HG03159 (cell line): ENCODE measurements at regions not wholly inside any gene's neighbourhood (a gene's known extent, or its start where the extent isn't known, plus 50 kb on each side); places are given as distances from the start of the nearest gene placed in this dataset.
A peak's percentile ranks its signal among the peaks of the same experiment; 100 is the strongest.
"Not testable (repeated sequence)": the region's sequence is repeated elsewhere in the genome, so short reads cannot be mapped to it uniquely, and the experiment has no call there.

Experiments used
- ATAC-seq: cut with Tn5 transposase; IDR thresholded peaks from one replicate; pipeline ENCODE4 v1.9.1; 2021; ENCODE audit warnings: mild to moderate bottlenecking, moderate library complexity; ENCODE audit not compliant: unreplicated experiment

DNA sequence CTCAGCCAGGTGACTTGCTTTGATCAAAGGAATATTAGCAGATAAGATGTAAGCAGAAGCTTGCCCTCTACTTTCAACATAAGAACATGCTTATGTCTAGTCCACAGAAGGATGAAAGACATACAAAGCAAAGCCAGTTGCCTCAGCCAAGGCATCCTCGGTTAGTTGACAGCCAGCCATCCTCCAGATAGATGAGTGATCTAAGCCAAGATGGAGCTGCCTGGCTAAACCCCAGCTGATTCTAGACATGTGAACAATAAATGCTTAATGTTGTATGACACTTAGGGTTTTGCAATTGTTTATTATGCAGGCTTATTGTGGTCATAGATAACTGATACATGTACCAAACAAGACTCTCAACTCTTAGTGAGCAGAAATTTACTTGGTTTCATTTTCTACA lies 157.6 kb upstream of the TMTC2 start:
- no peak for ATAC-seq

DNA sequence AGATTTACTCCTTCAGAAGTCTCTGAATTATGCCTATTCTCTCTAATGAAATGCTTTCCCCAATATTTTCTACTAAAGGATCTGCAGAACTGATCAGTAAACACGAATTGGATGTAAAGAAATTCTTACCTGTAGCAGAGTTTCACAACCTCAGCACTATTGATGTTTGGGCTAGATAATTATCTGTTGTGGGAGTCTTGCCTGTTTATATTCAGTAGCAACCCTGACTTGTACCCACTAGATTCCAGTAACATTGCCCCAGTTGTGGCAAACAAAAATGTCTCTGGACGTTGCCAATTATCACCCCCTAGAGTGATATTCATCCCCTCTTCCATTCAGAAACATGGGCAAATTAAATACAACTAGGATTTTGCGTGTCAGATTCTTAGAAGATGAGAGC lies 156.8 kb upstream of the TMTC2 start:
- ATAC-seq: no peak

DNA sequence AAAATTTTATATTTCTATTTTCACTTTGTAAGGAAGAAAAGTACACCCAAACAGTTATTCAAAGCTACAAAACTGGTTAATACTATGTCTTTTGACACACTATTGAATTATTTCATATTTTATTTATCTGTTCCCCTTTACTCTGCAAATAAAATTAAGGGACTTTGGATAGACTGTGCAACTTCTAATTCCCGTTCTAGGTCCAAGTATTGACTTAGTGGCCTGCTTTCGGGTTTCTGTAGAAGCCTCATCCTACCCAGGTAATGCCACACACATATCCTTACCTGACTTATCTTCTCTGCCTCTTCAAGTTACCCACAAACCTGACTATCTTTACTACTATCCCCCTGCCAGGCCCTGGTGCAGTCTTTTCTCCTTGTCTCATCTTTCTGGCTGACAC lies 156.3 kb upstream of the TMTC2 start:
- no peak for ATAC-seq

DNA sequence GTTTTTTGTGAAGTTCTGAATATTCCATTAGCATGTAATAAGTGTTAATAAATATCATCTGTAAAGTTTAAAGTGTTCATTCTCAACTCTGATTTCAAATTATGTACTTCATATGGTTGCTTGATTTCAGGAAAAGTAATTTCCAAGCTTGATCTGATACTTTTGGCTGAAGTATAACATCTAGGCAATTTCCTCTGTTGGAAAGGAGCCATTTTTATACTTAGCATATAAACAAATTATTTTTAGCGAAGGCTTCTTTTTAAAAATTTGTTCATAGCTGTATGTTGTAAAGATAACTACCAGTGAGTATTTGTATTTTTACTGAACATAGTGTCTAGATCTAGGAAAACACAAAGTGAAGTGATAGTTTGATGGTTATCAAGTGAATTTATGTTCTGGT lies 153.4 kb upstream of the TMTC2 start:
- no peak for ATAC-seq

DNA sequence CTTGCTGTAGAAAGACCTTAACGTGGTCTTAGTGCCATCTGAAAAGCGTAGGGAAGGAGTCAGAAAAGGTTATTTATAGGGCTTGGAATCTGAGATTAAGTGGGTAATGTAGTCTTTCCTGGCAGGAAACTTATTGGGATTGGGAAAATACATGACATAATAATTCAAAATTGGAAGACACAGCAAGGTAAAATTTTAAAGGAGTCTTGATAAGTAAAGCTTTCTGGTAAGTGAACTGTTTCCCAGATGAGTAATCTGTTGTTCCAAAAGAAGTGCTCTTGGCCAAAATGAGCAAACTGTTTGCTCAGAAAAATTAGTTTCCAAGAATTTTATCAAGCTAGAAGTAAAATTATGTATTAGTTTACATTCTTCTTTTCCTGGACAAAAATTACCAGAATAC lies 149.3 kb upstream of the TMTC2 start:
- ATAC-seq: no peak

DNA sequence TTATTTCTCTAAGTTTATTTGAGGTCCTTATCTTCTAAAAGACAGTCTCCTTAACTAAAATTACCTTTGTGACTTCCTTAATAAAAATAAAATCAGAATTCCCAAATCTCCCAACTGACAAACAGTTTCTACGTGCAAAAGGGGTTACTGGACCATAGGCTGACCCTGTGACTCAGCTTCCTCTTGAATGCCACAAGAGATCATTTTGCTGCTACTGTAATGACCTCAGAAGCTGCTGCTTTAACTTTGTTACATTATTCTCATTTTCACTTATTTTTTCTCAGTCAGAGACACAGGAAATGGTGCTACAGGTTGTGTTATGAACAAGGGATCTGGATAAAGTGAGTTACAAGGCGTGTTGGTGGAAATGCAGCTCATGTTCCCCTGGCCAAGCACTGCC lies 132.2 kb upstream of the TMTC2 start:
- peak; percentile 77 for ATAC-seq

DNA sequence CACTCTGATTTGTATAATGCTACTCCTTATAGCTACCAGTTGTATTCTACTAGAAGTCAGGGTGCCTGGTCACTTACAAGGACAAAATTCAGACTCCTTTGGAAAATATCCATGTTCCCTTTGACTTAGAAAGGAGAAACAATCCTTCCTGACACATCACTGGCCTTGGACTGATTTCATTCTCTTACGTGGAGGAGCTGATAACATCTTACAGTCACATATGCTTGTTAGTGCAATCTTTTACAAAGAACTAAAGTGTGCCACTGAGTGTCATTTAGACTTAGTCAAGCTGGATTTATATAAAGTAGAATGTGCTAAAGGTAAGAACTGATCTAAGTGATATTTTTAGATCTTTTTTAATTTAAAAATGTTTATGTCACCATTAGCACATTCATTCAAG lies 131.0 kb upstream of the TMTC2 start:
- no peak for ATAC-seq

DNA sequence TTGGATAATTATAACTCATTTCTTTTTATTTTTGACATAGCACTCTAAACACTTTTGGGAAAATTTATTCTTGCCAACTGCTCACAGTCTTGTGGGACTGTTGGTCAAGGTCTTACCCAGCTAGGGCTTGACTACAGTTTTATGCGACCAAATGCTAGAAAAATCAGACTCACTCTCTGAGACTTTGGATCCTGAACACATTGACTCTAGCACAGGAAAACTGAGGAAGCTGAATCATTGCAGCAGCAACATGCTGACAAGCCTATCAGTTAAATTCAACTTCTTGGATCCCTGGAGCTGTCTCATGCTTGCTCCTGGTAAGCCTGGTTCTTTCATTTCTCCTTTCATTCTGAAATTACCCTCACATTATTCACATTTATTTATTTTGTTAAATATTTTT lies 120.7 kb upstream of the TMTC2 start:
- no peak for ATAC-seq

DNA sequence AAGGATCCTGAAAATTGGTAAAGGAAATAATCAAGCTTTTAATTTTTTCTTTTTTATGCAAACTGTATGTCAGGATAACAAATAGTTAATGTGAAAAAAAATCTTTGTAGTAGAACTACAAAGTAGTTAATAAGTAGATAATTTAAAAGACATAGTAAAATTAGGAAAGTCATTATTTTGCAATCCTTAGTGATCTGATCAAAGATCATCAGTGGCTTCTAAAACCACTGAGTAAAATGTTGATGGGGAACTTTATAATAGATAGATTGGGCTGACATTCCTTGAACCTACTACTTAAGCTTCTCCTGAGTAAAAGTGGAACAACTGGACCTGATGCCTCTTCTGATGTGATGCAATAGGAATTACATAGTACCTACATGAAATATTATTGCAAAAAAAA lies 119.0 kb upstream of the TMTC2 start:
- ATAC-seq: no peak

DNA sequence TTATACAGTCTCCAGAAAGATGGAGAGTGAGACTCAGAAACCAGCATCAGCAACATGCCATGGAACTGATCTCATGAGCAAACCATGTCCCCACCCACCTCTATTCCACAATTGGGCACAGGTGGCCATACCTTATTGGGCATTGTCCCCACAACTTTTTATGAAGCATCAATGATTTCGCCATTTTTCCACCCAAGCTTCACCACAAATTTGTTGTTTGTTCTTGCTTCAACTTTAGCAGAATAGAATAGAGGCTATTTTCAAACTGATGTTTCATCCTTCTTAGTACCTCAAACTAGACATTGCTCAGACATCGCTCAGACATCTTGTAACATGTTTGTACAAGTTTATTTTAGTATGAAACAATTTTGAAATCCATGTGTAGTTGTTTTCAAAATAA lies 112.5 kb upstream of the TMTC2 start:
- ATAC-seq: no peak

DNA sequence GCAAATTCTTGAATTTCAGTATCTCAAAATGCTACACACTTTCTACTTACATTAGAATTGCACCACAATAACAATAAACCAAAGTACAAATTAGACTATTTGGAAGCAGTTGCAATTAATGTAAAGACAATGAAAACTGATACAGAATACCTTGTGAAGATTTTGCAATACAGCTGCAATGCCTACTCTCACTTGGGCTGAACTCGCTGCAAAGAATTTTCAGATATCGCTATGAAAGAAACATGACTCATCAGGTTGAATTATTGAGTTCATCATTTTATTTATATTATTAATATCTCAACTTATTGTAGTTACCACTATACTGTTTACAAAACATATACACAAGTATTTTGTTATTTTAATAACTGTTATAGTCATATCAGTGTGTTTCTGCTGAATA lies 108.0 kb upstream of the TMTC2 start:
- no peak for ATAC-seq

DNA sequence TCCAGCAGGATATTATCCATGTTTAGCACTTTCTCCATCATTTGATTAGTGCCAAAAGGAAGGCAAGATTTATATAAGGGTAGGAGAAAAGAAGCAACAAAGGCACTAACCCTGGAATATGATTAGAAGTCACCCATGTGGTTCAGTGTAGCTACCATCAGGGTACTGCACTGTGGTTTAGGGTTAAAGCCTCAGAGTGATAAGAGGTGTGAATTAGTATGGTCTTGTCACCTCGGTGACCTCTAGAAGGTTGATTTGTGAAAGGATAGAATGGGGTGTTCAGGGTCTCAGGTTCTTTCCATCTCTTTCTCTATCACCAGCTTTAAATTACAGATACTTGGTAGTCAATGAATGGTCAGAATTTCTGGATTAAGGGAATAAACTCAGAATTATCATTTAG lies 103.0 kb upstream of the TMTC2 start:
- no peak for ATAC-seq

DNA sequence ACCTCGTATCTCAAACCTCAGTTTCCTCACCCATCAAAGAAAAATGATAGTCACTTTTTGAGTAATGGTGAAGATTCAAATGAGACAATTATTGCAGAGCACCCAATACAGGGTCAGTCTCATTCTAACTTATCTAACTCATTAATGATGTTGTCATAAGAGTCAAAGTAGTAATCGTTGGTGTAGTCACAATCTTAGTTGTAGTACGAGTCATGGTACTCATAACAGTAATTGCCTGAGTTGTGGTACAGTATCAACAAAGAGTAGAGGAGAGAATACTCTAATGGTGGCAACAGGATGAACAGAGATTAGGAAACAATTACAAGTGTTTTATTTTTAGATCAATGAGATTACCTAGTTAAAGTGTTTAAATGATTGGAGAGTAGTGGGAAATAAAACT lies 93.6 kb upstream of the TMTC2 start:
- peak; percentile 72 for ATAC-seq

DNA sequence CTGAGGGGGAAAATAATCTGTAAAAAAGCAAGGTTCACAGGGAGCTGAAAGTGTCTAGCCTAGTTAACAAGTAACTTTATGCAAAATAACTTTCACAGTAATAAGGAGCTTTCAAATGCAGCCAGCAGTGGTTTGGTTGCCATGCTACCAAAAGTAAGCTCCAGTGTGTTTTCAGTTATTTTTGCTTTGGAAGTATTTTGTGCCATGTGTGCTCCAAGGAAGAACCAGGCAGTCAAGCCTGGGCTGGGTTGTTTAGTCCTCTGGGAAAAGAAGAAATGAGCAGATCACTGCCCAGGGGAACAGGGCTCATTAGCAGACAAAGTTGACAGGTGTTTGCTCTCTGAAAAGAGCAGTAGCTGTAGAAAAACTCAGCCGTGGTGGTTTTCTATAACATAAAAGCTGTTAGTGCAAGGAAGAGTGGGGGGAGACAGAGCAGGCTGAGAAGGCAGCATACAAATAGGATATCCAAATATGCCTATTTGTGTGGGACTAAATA lies 92.8 kb upstream of the TMTC2 start:
- peak; percentile 89 for ATAC-seq

DNA sequence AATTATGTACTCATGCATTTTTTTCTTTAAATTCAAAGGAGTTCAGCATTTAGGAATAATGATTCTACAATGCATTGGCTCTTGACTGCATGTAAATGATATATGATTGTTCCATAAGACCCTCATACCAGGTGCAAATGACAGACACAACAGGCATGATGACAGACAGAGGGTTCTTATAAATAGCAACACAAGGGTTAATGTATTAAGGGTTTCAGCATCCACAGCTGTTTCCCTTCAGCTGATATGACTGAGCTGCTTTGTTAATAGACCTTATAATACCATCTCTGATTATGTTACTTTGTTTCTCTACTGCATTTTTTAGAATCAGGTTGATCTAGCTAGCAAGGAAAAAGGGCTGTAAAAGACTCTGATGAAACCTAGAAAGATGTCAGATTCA lies 90.8 kb upstream of the TMTC2 start:
- ATAC-seq: peak; percentile 26

DNA sequence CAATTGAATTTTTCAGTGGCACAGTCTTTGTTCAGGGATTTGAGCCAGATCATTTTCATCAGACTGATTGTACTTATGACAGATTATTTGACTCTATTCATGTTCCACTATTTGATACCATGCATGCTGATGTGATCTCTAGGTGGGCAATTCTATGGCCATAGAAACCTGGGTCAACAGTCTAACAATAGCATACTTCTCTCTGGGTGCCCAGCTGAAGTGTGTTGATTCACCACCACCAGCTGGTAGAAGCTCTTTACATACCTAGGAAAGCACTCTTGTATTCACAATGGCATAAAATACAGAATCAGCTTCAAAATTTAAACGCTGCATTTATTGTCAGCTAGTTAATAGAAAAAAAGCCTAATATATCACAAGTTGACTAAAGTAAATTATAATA lies 90.2 kb upstream of the TMTC2 start:
- ATAC-seq: no peak

DNA sequence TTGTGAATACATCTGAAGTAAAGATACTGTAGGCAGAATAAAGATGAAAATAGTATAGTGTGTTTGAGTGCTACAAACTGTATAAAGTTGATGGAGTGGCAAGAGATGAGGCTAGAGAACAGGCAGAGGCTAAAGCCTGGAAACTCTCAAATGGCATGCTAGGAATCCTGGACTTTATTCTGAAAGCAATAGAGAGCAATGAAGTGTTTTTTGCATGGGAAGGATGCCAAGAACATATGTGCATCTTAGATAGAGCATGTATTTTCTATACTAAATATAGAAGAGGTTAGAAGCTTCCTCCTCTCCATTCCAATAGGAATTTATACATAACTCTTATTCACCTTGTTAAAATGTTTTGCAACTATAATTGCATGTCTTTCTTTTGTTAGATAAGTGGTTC lies 86.3 kb upstream of the TMTC2 start:
- ATAC-seq: no peak

DNA sequence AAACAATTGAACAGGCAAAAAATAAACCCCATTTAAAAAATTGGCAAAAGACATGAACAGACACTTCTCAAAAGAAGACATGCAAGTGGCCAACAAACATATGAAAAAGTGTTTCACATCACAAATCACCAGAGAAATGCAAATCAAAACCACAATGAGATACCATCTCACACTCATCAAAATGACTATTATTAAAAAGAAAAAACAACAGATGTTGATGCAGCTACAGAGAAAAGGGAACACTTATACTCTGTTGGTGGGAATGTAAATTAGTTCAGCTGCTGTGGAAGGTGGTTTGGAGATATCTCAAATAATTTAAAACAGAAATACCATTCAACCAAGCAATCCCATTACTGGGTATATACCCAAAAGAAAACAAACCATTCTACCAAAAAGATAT lies 83.1 kb upstream of the TMTC2 start:
- ATAC-seq: not testable (repeated sequence)

DNA sequence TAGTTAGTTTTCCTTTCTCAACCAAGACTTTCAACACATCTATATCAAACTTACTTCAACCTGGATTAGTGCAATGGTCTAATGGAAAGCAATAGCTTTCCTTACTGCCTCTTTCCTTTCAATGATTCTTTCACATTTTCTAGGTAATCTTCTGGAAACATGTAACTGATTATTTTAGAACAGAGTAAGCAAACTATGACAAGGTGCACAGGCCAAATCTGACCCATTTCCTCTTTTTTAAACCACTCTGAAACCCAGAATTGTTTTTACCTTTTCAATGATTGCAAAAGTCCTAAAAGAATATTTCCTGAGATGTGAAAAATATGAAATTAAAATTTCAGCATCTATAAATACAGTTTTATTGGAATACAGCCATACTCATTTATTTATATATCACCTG lies 81.6 kb upstream of the TMTC2 start:
- ATAC-seq: peak; percentile 66

DNA sequence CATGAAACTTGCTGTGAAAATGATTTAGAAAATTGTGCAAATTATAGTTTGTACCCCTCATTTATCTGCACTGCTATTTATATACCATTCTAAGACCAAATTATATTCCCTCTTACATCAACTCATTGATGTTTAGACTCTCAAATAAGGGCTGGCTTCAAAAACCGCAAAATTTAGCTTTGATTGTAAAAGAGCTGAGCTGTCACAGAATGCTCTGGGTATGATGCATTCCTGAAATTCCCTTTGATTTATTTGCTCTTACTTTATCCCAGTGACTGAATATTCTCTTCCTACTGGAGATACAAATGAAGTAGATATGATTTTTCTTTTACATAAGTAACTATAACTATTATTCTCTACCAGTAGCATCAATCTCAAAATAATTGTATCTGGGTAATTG lies 78.0 kb upstream of the TMTC2 start:
- no peak for ATAC-seq

DNA sequence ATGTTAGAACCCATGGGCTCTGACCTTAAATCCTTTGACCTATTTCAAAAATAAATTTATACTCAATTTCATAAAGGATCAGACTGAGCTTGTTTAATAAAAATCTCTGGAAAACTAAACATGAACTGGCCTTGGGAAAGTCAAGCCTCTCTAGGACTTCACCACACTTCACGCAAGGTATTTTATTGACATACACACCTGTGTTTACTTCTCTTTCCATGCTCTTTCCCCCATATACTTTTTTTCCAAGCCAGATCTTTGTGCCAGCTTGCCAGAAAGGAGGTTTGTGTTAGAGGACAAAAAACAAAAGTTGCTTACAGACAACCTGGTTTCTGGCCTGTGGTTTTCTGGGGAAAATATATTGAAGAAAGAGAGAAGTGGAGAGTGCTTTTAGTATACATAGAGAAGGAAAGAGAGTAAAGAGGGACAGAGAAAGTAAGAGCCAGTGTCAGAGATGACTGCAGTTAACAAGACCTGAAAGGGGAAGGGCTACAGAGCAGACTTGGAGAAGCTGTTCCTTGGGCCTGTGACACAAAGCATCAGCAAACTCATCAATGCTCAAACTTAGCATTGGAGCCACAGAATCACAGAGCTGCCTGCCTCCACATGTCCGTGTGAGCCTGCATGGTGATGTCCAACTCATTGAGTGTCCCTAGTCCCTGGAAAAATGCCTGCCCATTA lies 77.3 kb upstream of the TMTC2 start:
- ATAC-seq: no peak

DNA sequence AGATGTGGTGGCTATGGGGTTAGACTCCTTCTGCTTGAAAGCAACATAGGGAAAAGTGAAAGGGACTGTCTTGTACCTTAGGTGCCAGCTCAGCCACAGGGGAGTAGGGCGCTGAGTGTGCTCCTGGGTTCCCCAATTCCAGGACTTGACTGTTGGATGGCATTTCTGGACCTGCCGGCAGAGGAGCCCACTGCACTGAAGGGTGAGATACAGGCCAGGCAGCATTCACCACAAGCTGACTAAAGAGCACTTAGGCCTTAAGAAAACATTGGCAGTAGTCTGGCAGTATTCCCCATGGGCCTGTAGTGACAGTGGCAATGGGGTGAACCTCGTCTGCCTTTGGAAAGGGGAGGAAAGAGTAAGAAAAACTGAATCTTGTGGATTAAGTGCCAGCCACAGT lies 67.1 kb upstream of the TMTC2 start:
- ATAC-seq: no peak

DNA sequence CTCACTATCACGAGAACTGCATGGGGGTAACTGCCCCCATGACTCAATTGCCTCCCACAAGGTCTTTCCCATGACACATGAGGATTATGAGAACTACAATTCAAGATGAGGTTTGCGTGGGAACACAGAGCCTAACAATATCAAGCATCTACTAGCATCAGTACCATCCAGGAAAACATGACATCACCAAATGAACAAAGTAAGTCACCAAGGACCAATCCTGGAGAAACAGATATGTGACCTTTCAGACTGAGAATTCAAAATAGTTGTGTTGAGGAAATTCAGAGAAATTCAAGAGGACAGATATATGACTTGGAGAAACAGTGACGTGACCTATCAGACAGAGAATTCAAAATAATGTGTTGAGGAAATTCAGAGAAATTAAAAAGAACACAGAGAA lies 65.8 kb upstream of the TMTC2 start:
- no peak for ATAC-seq
